Fibroblast of skin of right quadriceps (primary cell): ENCODE measurements at regions not wholly inside any gene's neighbourhood (a gene's known extent, or its start where the extent isn't known, plus 50 kb on each side); places are given as distances from the start of the nearest gene placed in this dataset.
"Not testable (repeated sequence)": the region's sequence is repeated elsewhere in the genome, so short reads cannot be mapped to it uniquely, and the experiment has no call there.

Source experiments
- DNase-seq: peaks from one replicate; pipeline ENCODE4 v3.0.0-alpha.2; 2013

DNA sequence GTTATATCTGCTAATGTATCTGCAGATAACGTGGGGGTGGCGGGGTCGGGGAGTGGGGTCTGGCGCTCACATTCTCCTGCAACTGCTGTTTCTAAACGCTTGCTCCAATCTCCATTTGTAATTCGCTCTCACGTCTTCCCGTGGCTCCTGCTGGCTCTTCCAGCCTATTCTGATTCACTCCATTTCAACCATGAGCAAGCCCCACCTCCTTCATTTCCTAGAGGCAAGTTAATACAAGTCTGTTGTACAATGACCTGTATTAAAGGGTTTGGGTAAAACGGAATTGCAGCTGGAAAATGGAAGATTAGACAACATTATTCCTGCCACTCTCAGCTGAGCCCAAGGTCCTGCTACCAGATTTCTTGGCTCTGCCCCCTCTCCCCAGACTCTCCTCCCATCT, 132.3 kb downstream of the CSNK2A3 start:
- DNase-seq = no peak

DNA sequence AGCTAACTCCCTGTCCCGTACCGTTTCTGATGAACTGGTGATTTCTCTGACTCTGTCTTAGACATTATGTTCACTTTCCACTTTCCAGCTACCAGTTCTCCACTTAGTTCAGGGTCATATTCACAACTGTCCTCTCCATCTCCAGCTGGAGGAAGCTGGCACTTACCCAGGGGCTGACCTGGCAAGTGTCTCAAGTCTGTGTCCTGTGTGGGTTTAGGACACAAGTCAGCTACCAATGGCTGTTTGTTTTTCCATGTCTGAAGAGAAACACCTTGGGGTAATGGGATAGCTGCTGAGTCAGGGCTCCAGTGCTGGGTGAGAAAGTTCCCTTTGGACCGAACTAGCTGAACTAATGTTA, 134.4 kb downstream of the CSNK2A3 start:
- no peak for DNase-seq

DNA sequence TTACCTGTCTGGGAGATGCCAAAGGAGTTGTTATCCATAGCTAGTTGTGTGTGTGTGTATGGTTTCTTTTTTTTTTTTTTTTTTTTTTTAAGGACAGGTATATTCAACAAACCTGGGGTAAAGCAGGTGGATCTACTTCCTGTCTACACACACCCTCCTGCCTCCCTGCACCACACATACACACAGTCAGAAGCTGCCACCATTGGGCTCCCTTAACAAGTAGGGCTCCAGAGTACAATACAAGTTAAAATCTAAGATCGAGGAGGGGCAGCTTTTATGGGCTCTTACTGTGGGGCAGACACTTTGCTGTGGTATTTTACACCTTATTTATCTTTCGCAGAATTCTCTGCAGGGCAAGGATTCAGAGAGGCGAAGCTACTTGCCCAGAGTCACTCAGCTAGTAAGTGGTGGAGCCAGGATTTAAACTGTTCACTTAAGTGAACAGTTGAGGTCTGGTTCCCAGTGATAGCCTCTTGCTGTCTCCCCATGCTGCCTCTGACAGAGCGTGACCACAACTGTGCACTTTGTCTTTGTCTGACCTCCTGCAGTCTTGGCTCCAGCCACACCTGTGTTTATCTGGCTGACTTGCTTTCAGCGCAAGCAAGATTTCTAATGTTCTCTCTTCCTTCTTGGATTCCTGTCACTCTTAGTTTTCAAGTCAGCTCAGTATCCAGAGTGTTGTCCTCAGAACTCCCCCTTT, 135.0 kb downstream of the CSNK2A3 start:
- no peak for DNase-seq

DNA sequence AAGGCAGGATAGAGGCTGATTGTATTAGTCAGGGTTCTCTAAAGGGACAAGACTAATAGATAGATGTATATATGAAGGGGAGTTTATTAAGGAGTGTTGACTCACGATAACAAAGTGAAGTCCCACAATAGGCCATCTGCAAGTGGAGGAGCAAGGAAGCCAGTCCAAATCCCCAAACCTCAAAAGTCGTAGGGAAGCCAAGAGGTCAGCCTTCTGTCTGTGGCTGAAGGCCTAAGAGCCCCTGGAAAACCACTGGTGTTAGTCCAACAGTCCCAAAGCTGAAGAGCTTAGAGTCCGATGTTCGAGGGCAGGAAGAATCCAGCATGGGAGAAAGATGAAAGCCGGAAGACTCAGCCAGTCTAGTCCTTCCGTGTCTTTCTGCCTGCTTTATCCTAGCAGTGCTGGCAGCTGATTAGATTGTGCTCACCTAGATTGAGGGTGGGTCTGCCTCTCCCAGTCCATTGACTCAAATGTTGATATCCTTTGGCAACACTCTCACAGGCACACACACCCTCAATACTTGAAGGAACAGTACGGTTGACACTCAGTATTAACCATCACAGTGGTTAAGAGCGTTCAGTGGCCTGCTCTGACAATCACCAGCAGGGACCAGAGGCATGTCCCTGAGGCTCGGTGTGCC, 135.6 kb downstream of the CSNK2A3 start:
- no peak for DNase-seq

DNA sequence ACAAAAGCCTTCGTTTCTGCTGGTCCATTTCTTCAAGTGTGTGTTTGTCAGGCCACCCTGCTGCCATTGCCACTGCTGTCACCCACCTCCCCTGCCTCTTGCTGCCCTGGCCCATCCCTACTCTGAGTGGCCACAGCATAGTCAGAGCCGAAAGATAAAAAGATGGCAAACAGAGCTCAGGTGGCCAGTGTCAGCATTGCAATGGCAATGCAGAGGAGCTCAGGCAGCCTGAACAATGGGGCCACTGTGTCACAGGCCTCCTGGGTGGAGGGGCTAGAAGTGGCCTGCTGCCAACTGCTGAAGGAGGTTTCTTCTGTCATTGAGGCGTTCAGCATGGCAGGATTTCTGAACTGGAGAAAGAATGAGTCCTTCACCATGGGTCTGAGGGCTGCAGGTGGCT, 137.1 kb downstream of the CSNK2A3 start:
- no peak for DNase-seq

DNA sequence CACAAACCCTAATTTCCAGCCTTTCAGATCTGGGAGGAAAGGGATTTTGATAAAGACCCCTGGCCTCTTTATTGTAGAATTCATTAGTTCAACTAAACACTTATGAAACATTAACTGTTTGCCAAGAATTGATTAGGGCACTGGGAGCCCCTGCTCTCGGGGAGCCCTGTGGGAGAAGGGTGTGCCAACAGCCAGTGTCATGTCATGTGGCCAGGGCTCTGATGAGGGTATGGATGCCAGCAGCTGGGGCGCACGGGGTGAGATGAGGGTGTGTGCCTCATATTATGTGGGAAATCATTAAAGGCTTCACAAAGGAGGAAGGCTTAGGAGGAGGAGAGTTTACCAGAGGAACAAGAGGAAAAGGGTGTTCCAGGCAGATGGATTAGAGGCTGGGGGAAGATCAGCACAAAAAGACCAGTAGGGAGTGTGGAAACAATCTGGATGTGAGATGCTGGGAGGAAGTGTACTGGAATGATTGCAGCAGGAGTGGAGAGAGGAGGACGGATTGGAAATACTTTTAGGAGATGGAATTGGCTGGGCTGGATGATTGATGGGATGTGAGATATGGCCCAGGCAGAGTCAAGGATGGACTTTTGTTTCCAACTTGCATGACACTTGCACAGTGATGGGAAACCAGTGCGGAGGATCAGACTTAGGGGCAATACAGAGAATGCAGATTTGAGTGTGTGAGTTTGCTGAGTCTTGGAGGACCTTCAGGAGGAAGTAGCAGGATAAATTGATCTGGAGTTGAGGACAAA, 137.8 kb downstream of the CSNK2A3 start:
- no peak for DNase-seq

DNA sequence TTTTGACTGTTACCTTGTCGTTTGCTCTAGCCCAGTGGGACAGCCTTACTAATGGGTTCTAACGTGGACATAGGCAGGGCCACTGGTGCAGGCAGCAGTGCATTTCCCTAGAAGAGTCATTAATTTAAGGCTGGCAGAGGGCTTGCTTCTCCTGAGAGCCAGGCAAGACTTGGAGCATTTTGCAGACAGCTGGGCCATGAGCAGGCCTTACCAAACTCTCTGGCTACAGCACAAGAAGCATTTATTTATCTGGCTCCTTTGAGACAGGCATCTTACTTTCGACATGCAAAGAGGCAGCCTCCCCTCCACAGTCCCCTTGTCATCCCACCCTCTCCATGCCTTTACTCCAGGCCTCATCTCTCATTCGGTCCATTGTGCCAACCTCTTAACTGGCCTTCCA, 139.9 kb downstream of the CSNK2A3 start:
- DNase-seq = no peak

DNA sequence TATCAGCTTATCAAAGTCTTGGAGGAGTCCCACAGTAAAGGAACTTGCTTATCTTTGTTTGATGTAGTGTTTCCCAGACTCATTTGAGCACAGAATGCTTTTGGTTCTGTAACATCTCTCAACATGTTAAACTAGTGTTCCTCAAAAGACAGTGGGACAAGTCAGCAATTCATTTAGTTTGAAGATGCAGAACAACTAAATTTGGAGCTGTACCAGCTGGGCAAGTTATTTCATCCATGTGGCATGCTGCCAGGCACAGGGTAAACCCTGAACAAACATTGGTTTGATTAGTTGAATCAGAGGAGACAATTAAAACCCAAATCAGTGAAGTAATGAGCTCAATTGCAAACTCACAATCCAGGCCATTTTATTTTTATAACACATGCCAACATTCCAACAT, 141.2 kb downstream of the CSNK2A3 start:
- no peak for DNase-seq

DNA sequence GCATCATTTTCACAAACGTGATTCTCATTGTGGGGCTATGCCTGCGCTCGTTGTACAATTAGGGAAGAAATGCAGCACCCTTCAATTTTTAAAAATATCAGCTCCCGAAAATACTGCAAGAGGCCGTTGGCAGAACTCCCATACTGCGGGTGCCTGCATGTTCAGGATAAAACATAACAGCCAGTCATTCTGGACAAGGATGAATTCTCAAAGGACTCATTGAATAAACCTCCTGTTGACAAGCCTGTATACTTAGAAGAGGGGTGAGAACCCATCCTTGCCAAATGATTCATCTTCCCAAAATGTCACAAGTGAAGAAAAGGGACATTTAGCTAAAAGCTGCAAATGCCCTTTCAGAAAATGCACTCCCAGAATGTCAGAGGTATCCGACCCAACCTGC, 141.9 kb downstream of the CSNK2A3 start:
- DNase-seq = no peak

DNA sequence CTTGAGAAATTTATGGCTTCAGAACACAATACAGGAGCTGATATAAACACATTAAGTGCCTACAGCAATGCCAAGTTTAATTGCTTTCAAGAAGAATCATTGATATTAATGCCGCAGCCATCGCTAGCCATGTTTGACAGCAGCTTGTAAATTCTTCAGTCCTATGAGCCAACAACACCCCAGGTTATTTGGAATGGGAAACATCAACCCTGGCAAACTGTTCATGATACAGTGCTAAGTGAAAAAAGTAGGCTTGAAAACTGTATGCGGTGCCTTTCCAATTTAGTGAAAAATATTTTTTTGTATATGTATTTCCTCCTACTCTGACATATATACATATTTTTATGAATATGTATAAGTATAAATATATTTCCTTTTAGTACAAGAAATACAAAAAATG, 142.6 kb downstream of the CSNK2A3 start:
- DNase-seq = no peak

DNA sequence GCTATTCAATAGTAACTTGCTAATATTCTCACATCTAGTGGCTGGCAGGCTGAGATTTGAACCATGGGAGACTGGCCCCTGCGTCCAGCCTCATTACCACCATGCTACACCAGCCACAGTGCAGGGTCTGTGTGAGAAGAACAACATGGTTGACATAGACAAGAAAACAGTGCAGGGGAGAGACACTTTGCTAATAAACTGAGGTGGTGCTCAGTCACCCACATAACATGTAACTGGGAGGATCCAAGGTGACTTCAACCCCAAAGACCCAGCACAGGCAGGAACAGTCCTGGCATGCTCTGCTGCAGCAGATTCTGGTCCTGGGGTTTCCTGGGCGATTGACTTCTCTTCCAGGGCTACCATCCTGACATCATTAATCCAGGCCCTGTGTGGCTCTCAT, 143.1 kb downstream of the CSNK2A3 start:
- DNase-seq = no peak

DNA sequence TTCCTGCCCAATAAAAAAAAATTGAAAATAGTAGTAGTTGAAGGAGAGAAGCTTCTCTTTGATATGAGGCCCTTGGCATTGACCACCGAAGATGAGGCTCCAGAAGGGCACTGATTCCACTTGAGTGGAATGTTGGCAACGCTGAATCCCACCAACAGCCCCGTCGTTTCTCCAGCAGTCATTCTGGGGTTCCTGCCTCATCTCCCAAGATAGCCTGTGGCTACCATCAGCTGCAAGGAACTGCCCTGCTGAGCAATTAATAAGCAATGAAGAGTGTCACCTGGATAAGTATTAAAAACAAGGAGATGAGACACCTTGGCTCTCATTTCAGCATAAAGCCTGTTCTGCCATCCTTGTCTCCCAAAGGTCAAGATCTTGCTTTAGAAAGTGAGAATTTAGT, 144.1 kb downstream of the CSNK2A3 start:
- DNase-seq = no peak

DNA sequence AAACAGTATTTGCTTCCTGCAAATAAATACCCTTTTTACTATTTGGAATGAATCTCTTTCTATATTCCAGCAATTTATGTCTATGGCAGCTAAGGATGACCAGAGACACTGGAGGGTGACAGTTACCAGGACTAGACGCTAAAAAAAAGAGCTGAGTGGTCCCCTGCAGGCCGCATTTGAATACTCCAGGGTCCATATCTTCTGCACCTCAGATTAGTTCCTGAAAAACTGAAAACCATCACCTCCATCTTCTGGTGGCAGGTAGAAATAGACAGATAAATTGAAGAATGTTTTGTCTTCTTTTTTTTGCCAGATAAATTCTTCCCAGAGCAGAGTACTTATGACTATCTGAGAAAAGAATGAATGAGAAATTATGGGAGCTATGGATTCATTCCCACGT, 145.6 kb downstream of the CSNK2A3 start:
- DNase-seq = no peak

DNA sequence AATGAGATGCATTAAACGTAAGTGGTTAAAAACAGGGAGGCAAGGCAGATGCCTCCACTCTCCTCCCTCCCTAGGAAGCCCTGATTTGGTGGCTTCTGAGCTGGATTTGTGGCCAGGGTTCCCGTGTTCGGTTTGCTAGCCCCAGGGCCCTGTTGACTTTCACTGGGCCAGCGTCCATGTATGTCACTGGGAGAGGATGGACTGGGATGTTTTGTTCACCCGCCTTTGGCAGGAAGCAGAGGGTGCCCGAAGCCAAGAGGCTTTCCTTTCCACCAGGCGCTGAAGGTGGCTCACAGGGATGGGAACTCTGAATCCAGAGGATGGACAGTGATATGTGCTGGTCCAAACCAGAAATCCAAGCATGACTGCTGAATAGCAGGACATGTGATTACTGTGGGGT, 146.6 kb downstream of the CSNK2A3 start:
- no peak for DNase-seq

DNA sequence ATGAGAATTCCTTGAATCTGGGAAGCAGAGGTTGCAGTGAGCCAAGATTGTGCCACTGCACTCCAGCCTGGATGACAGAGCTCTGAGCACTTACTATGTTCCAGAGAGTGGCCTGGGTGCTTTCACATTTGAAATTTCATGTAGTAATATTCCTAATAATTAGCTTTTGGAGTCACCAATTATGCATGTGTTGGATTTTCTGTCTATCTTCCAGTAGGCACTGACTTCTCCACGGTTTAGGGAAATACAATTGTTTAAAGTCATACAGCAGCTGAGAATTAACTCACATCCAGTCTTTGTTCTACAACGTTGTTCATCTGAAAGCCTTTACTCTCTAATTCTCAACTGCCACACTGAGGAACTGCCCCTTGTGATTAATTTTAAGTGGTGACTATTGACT, 150.2 kb downstream of the CSNK2A3 start:
- DNase-seq = no peak

DNA sequence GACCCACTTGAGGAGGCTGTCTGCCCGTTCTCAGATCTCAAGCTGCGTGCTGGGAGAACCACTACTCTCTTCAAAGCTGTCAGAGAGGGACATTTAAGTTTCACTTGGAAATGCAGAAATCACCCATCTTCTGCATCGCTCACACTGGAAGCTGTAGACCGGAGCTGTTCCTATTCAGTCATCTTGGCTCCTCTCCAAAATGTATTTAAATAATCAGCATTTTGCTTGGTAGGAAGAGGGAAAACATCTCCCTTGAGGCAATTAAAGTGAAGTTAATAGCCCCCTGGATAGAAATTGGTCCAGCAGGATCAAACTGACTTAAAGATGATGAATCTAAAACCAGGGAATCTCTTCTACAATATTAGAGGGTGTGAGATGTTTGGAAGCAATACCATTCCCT, 151.7 kb downstream of the CSNK2A3 start:
- DNase-seq = not testable (repeated sequence)

DNA sequence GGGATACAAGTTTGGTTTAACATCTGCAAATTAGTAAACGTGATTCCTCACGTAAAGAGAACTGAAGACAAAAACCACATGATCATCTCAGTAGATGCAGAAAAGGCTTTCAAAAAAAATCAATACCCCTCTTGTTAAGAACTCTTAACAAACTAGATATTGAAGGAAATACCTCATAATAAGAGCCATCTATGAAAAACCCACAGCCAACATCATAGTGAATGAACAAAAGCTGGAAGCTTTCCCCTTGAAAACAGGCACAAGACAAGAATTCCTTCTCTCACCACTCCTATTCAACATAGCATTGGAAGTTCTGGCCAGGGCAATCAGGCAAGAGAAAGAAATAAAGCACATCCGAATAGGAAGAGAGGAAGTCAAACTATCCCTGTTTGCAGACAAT, 160.5 kb downstream of the CSNK2A3 start:
- no peak for DNase-seq

DNA sequence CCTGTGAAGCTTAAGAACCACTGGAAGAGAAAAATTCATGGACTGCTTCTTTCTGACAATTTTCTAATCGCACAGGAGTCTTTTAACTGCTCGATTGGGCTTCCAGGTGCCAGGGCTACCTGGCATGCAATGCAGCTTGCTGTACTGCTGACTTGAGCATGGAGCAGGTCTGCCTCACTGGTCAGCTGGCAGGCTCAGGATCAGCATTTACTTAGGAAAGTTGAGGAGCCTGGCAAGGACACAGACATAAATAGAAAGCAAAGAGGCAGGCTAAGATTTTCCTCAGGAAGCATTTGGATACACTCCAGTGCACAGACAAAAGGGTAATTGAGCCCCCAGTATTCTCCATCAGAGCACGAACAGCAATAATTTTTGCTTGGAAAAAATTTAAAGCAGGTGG, 163.5 kb downstream of the CSNK2A3 start:
- no peak for DNase-seq

DNA sequence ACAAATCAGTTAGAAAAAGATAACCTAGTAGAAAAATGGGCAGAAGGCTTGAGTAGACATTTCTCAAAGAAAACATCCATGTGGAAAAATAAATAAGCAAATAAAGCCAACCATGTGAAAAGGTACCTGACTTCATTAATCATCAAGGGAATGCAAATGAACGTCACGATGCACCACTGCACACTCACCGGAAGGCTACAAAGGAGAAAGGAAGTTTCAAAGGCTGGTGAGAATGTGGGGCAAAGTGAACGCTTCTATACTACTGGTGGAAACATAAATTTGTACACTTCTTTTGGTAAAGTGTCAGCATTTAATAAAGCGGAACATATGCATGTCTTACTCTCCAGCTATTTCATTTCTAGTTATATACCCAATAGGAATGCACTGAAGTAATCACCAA, 166.8 kb downstream of the CSNK2A3 start:
- no peak for DNase-seq

DNA sequence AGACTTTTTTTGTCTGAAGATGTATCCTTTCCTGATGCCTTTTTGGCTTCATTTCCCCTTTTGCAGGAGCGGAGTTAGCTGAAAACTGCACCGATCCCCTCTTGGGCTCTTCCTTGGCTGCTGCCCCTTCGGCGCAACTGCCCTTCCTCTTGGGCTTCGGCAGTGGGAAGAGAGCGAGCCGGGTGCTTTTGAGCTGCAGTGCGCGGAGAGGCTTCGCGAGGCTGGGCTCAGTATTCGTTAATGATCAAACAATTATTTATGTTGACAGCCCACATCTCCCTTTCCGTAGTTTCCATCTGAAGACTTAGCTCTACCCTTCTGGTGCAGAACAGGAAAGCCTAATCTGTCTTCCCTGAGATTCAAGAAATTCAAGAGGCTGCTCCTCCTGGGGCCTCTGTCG, 170.8 kb downstream of the CSNK2A3 start:
- no peak for DNase-seq

DNA sequence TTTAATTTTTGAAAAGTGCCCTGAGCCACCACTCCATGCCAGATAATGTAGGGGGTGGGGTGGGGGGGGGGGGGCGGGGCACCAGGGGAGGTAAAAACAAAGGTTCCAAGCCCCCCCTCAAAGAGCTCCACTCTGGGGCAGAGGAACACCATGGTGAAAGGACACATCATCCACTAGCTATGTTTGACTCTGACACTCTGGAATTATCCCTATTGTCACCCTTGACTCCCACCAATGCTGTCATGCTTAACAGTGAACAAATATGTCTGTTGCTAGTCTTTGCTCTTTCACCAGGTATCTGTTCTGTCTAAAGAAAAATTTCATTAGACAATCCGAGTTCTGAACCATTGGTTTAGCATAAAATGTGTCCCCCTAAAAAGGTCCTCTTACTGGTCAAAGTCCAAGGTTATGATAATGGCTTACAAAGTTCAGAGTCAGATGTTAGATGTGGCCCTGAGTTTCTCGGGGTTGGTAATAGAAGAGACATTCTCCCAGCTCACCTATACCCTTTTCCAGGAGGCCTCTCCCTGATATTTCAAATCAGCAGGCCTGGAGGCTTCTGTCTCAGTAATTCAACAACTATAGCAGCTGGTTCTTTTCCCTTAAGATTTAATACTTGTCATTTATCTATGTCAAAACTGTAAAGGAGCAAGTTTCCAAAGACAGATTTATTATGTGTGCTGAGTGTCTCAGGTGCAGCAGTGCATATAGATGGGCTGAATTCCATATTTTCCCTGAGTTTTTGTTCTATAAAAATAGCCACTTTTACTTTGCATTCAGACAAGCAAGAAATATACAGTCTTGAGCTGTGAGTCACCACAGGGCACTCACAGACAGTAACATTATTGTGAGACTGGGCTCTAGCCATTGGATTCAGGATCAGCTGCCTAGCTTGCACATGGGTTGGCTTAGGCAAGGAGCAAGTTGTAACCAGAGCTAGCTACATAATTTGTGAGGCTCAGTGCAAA, 174.1 kb downstream of the CSNK2A3 start:
- peak; percentile 75 for DNase-seq

DNA sequence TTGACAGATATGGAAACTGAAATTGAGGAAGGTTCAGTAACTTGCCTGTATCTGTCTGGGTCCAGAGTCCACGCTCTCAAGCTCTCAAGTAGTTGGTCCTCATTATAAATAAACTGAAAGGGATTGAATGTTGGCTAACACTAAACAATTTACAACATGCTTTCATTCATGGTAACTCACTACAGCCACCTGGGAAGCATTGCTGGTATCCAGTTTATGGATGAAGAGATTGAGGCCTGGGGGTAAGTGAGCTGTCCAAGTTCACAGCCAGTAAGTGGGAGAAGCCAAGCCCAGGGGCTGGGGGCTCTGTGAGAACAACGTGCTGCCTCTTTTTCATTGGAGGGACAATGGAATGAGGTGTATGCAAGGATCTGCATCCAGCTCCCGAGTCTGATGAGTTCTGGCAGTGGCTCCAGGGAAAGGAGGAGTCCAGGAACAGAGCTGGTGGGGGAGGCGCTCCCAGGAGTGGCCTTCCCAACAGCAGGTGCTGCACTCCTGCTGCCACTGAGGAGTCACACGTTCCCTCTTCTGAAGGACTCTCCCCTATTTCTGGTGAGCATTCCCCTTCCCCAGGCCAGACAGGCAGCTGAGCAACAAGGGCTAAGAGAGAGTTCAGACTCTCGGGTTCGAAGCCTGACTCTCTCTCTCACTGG, 175.8 kb downstream of the CSNK2A3 start:
- DNase-seq = no peak
